SK-N-SH treated with all-trans-retinoic acid at 6 μM for 48 hours (cell line): ENCODE measurements at regions not wholly inside any gene's neighbourhood (a gene's known extent, or its start where the extent isn't known, plus 50 kb on each side); places are given as distances from the start of the nearest gene placed in this dataset.
"Not testable (repeated sequence)": the region's sequence is repeated elsewhere in the genome, so short reads cannot be mapped to it uniquely, and the experiment has no call there.

ENCODE experiments used
- CREB5 ChIP-seq: fragments of 250-450 bp; sonication (Bioruptor Pico); IDR thresholded peaks from 2 replicates; pipeline ENCODE4 v1.5.1; 2020; ENCODE audit warnings: low read depth, mild to moderate bottlenecking, moderate library complexity
- ESRRG ChIP-seq: fragments of 250-450 bp; sonication (Bioruptor Pico); IDR thresholded peaks from 2 replicates; pipeline ENCODE4 v1.6.1; 2021; ENCODE audit warnings: mild to moderate bottlenecking
- PPARA ChIP-seq: fragments of 250-450 bp; sonication (Bioruptor Pico); IDR thresholded peaks from 2 replicates; pipeline ENCODE4 v1.5.0; 2020; ENCODE audit warnings: mild to moderate bottlenecking, borderline replicate concordance
- SNAI2 ChIP-seq: fragments of 250-450 bp; sonication (Bioruptor Pico); IDR thresholded peaks from 2 replicates; pipeline ENCODE4 v1.5.0; 2020; ENCODE audit warnings: mild to moderate bottlenecking, moderate library complexity

GRCh38 chr16:18092605-18093004, 243.9 kb downstream of the NPIPA8 start:
- not testable (repeated sequence) for TF ChIP-seq ESRRG (CRISPR knock-in tag); SNAI2 (CRISPR knock-in tag); CREB5; PPARA (CRISPR knock-in tag)
